NCI-H2107 treated with DMSO at 0.1 percent for 48 hours (cell line): ENCODE measurements at regions not wholly inside any gene's neighbourhood (a gene's known extent, or its start where the extent isn't known, plus 50 kb on each side); places are given as distances from the start of the nearest gene placed in this dataset.

Experiments used
- DNase-seq: peaks from one replicate; lab custom pipeline; 2025; ENCODE audit not compliant: unreplicated experiment; lab: John Stamatoyannopoulos, UW

- DNase-seq, result no peak
These were observed 133.9 kb upstream of the PFN2 start for GRCh38 chr3:150104564-150104963.

DNA sequence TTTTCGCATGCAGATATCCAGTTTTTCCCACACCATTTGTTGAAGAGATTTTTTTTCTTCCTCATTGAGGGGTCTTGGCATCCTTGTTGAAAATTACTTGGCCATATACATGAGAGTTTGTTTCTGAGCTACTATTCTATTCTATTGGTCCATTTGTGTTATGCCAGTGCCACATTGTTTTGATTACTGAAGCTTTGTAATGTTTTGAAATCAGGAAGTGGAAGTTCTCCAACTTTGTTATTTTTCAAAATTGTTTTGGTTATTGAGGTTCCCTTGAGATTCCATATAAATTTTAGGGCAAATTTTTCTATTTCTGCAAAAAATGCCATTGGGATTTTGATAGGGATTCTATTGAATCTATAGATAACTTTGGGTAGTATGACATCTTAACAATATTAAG is 130.3 kb upstream of the PFN2 start:
- DNase-seq, result no peak

DNA sequence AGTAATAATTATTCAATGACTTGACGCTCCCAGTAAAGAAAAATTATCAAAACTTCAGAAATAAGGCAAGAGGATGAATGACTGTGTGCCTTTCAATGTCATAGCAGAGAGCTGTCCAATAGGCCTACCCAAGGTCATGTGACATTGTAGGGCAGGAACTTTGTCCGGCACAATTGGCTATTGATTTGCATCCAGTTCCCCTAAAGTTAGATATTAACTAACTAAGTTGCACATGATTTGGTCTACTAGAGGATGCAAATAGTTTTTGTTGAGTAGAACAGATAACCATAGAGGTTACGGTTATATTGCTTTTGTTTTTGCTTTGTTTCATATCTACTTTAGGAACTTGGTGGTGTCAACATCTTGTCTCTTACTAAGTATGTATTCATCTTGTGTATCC is 127.9 kb upstream of the PFN2 start:
- DNase-seq, result no peak

DNA sequence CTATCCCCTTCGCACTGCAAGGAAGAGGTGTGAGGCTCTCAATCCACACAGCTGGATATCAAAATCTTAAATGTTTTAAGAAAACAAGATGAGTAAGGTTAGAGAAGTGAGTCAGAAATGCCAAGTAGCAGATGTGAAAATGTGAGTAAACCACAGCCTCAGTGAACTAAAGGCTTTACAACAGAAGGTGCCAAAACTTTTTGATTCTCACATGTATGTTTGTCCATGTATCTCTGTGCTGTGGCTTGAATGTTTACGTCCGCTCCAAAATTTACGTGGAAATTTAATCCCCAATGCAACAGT is 126.8 kb upstream of the PFN2 start:
- no peak for DNase-seq

- no peak for DNase-seq
These were observed 126.2 kb upstream of the PFN2 start for GRCh38 chr3:150096700-150097587.

- peak; percentile 88 for DNase-seq
These were observed 123.6 kb upstream of the PFN2 start for GRCh38 chr3:150094150-150094933.

GRCh38 chr3:150091626-150092025 is 120.9 kb upstream of the PFN2 start:
- no peak for DNase-seq

DNA sequence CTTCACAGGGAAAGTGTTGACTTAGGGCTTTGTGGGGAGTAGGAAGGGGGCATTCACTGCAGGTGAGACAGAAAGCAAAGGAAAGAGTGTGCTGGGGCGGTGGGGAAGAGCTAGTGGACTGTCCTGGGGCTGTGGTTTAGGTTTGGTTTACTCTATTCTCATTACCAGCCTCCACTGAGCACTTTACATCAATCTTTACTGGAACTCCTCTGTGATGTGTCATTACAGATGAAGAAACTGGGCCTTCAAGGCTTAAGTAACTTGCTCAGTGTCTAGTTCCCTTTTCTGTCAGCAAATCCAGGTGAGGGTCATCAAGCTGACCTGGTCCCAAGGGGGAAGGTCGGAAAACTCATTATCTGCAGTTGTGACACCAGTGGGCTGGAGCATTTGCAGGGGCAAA is 120.2 kb upstream of the PFN2 start:
- DNase-seq, result no peak

DNA sequence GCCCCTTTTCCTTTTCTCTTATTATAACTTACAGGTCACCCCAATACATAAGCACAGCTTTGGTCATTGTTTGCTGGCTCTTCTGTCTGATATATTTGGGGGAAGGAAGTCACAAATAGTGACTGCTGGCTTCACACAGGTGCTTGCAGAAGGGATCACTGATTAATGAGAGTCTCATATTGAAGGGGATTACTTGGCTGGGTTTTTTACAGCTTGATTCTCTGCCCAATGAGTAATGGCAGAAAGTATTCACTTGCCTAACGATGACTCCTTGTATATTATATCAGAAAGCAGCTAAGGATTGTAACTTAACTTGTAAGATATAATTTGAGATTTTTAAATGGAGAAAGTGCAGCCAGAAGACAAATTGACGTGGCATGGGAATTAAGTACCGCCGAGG is 119.3 kb upstream of the PFN2 start:
- DNase-seq, result no peak

GRCh38 chr3:150084128-150084527 is 113.4 kb upstream of the PFN2 start:
- DNase-seq, result no peak

DNA sequence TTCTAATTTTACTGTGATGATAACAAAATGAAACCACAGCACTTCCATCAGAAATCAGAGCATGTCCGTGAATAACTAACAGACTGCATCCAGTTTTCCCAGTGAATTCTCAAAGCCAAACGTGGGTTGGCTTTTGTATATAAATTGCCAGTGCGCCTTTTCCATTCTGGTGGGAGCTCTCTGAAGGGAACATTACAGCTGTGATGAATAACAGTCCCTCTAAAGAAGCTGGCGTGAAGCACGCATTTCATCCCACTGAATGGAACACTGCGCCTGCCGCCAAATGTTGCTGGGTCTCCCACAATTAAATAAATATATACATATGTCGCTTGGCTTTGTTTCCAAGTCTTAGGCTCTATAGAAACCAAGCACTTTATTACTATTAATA is 113.0 kb upstream of the PFN2 start:
- DNase-seq, result no peak

DNA sequence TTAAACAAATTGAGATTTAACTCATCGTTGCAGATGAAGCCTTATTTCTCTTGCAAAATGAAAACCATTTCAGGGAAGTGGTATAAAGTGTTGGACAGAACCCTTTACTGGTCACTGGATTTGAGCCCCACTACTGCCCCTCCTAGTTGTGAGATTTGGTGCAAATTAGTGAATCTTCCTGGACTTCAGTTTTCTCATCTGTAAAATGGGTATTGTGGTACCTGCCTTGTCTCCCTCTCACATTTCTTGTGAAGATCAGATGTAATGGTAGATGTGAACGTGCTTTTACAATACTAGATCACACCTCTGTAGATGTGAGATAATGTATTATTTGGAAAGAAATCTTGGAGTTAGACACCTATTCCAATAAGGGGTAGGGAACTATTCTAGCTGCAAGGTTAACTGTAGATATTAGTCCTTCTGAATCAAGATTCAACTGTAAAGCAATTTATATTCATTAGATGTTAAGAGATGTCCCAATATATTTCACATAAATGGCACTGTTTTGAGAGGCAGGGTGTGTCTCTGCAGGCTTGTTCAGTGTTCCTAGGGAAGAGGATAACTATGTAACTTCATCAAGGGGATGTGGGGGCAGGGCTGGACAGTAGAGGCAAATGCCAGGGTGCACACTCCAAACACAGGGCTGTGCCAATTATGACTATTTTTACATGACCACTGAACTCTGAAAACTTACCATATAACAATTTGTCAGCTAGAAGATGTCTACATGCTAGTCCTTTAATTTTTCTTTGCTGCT is 112.4 kb upstream of the PFN2 start:
- DNase-seq, result no peak

DNA sequence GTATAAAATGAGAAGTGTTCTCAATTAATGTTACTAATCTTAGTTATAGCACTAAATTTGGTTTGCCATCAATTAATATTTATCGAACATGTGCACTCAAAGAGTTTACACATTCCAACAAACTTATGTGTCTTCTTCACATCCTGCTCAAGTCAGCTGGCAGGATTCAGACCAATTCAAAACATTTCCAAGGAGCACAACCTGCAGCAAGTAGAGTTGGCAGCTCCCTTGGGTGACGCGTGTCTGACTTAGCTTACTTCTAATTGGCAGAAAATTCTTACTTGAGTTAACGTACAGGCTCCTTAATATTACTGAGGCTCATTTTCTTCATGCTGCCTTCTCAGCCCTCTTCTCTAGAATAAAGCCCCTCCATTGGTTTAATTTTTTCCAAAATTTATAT is 110.4 kb upstream of the PFN2 start:
- DNase-seq, result no peak

DNA sequence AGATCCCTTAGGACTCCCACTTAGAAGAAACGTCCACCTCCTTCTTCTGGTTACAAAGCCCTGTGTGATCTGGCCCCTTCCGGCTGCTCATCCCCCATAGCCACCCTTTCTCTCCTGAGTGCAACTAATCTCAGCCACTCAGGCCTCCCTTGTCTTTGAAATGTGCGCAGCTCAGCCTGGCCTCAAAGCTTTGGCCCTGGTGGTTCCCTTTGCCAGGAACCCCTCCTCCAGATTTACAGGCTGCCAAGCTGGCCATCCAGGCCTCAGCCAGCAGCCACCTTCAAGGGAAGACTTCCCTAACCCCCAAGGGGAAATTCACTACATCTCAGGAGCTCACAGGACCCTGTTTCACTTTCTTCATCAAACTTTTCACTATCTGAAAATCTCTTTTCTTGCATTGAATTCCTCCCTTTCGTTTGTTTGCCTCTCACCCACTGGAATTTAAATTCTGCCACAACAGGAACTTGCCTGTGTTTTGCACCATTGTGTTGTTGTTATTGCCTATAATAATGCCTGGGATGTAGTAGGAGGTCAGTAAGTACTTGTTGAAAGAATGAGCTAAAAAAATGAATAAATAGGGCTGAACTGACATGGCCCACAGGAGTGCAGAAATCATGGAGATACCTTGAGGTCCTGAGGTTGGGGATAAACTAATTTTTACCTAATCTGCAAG is 109.5 kb upstream of the PFN2 start:
- no peak for DNase-seq

DNA sequence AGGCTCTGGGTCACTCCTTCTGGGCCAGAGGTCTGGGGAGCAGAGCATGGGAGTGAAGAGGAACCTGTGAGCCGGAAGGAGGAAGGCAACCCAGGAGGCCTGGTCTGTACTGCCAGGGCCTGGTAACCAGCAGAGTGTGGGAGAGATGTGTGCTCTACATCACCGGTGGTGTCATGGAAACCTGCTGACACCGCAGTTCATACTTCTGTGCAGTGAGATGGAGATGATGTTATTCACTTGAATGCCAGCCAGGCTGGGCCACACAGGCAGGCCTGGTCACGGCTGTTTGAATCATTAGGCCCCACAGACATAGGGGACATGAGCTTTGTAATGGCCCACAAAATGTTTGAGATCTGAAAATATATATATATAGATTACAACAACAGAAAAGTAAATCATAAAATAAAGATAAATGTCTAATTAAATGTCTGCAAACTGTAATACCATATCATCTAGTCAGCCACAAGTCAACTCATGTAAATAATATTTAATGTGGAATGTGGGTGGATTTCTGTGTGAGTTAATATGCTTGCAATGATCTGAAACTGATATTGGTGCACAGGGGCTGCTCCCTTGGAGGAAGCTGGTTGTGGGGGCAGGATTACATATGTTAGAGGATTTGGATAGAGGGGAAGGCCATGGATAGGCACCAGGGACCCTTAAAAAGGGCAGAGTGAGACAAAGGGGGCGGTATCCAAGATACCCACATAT is 108.5 kb upstream of the PFN2 start:
- DNase-seq, result no peak

- no peak for DNase-seq
These were observed 107.0 kb upstream of the PFN2 start for GRCh38 chr3:150077581-150078247.

DNA sequence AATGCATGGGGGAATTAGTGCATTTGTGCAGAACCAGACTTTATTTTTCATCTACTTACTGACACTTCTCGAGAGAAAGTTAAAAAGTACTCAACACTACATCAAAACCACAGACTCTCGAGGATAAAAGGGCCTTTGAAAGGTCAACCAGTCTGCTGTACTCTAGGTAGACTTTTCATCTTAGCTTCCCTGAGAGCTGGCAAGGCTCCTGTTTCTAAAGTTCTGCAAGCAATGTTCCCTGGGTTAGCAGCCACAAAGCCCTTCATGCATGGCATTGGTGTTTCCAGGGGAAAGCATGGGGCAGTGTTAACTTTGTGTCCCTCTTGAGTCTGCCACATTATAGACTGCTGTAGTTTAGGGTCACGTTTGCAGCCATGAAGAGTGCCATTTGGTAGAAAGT is 106.4 kb upstream of the PFN2 start:
- DNase-seq, result no peak

DNA sequence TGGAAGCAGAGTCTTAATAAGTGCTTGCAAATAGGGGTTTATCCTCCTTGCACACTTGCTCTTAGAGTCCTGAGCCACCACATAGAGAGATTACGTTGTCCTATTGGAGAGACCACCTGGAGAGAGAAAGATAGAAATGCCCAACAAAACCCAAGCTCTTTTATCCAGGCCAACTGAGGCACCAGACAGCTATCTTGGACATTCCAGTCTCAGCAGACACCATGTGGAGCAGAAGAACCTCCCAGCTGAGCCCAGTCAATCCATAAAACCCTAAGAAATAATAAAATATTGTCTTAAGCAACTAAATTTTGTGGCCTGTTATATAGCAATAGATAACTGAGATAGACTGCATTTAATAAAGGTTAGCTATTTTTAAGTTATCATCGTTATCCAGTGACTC is 105.7 kb upstream of the PFN2 start:
- no peak for DNase-seq

DNA sequence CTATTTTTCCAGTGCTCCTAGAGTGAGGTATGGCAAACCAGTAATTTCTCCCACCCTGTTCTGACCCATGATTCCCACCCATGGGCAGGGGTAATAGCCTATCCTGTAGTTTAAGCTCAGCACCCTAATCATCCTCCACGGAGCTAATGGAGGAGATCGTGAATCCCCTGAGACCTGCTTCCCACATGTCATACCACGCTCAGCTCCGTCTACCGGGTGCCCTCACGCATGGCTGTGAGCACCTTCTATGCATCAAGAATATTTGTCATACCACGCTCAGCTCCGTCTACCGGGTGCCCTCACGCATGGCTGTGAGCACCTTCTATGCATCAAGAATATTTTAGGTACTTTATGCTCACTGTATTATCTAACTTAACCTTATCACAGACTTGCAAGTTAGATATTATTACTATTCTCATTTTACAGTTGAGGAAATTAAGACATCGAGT is 104.7 kb upstream of the PFN2 start:
- DNase-seq, result no peak
